ENCODE measurements at regions not wholly inside any gene's neighbourhood (a gene's known extent, or its start where the extent isn't known, plus 50 kb on each side); places are given as distances from the start of the nearest gene placed in this dataset.
"Not testable (repeated sequence)": the region's sequence is repeated elsewhere in the genome, so short reads cannot be mapped to it uniquely, and the experiment has no call there.

DNA sequence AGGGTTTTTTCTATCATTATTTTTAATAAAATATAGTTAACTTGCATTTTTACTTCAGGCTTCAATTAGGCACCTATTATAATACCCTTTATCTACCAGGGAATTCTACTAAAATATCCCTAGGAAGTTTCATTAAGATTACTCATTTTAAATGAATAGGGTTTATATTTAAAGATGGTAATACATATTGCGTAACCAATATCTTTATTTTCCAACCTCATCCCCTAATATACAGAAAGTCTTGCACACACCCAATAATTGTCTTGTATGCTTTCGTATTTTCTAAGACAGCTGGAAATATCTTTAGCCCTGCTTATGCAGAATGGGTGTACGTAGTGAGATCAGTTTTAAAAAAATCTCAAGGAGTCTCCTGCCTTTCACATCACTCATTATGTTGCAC is 1186.8 kb downstream of the TECRL start:
- no peak for FAIRE-seq

DNA sequence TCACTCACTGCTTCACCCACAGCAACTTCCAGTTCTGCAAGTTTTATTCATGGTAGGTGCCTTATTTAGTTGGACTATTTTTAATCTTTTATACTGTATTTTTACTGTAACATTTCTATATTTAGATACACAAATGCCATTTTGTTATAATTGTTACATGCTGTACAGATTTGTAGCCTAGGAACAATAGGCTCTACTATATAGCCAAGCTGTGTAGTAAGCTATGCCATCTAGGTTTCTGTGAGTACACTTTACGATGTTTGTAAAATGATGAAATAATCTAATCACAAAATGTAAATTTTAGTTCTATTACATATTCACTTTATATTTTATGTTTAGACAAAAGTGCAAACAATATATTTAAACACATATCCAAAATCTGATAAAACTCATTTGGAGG is 1187.8 kb downstream of the TECRL start:
- no peak for FAIRE-seq

DNA sequence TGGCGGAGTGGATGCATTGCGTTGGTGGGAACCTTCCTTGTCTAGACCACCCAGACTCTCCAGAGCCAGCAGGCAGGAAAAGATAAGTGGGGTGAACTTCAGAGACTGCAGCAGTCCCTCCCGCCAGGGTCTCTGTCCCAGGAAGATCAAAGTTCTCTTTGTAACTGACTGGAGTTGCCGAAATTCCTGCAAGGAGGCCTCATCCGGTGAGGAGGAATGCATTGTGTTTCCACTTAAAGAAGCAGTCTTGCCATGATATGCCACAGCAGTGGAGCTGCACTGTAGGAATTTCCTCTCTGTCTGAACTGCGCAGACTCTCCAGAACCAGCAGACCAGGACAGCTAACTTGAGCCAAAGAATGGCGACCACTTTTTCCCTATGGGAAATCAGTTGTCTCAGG is 1190.4 kb downstream of the TECRL start:
- no peak for FAIRE-seq

DNA sequence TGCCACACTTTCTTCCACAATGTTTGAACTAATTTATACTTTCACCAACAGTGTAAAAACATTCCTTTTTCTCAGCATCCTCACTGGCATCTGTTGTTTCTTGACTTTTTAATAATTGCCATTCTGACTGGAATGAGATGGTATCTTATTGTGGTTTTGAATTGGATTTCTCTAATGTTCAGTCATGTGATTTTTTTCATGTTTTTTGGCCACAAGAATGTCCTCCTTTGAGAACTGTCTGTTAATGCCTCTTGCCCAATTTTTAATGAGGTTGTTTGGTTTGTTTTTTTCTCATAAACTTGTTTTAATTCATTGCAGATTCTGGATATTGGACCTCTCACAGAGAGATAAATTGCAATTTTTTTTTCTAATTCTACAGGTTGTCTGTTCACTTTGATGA is 1195.2 kb downstream of the TECRL start:
- FAIRE-seq = no peak

DNA sequence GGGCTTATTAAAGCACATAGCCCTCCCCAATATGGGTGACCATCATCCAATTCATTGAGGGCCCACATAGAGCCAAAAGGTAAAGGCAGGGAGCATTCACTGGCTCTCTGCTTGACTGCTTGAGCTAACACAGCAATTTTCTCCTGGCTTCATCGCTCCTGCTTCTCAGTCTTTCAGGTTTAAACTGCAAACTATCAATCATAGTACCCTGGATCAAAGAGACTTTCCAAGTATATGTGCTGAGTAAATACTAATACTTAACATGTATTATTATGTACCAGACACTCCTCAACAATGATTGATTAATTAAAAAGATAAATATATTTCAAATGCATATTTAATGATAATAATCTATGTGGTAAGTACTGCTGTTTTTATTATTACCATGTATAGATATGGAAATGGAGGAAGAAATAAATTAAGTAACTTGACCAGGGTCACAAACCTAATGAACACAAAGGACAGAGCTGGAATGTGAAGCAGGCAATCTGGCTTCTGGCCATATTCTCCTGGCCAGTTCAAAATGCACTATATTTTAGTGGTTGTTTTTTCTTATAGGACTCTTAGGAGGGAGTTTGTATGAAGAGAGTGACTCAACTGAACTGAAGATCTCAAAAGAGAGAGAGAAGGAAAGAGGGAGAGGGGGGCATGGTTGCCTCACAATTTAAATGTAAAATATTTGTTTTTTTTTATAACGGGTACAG is 1197.3 kb downstream of the TECRL start:
- FAIRE-seq = no peak

DNA sequence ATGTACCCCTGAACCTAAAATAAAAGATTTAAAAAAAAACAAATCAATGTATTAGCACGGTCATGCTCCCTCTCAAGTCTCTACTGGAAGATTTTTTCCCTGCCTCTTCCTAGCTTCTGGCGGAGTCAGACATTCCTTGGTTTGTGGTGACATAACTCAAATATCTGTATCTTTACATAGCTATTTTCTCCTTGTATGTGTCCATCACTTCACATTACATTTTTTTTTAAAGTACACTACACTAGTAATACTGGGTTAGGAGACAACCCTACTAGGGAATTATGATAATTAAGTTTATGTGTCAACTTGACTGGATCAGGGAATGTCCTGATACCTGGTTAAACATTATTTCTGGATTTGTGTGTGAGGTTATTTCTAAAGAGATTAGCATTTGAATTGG is 1197.9 kb downstream of the TECRL start:
- no peak for FAIRE-seq

DNA sequence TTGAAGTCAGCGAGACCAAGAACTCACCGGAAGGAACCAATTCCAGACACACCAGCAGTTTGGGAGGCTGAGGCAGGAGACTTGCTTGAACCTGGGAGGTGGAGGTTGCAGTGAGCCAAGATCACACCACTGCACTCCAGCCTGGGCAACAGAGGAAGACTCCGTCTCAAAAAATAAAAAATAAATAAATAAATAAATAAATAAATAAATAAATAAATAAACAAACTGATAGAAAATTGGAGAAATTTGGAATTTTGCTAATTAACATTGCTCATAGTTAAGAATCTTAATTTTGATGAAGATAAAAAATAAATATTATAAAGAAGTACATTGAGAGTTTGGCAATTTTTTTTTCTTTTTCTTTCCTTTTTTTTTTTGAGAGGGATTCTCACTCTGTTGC is 1216.2 kb downstream of the TECRL start:
- not testable (repeated sequence) for FAIRE-seq

DNA sequence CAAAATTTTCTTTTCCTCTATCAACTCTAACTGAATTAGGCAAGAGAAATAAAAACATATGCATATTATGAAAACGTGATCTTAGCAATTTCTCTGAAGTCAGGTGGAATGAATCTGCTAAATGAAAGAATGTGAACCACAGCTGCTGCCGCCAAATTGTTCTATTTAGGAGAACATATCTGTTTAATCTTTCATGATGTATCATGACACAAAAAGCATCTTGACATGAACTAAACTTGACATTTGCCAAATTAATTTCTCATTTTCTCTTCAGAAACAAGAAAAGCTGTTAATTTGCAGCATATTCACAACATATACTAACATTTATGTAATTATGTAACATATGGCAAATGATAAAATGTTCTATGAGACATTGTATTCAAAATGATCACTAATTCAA is 1237.9 kb downstream of the TECRL start:
- no peak for FAIRE-seq

DNA sequence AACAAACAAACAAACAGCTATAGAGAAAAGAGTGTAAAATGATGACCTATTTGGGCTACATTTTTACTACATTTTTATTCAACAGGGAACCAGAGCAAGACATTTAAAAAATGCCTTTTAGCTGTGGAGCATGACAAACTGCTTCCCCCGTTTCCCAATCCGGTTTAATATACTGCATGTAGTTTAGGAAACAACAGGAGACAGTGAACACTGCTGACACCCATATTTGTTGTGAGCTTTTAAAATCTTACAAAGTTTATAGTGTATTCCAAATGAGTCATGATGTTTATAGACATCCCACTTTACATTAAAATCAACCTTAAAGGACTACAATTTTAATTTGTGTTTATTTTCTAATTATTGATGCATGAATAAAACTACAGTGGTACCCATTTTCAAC is 1238.3 kb downstream of the TECRL start:
- no peak for FAIRE-seq

DNA sequence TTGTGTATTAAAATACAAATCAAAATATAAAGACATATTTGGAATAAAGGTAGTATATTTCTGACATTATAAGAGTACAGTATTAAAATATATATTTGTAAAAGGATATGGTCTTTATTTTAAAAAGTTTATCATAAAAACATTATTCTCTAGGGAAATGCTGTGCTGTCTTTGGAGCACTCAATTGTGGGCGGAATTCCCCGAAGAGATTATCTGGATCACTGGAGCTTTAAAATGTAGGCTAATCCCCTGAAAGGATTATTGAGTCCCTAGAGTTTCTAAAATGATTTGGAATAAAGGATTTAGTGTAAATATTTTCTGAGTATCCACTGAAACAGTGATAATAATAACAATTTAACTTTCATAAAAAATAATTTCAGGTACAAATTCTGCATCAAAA is 1239.4 kb downstream of the TECRL start:
- no peak for FAIRE-seq

DNA sequence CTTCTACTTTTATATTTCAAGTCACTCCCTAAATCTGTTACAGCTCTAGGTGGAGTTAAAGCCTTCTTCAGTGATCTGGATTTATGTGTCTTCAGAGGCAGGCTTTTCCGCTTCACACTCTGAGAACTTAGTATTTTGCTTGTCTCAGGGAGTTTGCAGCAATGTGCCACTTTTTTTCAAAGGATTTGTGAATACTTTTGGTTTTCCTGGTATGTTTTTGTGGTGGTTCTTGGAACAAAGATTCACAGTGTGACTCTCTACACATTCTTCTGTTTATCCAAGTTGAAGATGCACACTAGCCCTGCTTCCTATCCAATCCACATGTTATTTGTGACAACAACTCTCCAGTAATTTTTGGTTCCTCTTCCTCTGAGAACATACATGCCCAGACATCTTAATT is 1253.7 kb downstream of the TECRL start:
- FAIRE-seq = no peak

DNA sequence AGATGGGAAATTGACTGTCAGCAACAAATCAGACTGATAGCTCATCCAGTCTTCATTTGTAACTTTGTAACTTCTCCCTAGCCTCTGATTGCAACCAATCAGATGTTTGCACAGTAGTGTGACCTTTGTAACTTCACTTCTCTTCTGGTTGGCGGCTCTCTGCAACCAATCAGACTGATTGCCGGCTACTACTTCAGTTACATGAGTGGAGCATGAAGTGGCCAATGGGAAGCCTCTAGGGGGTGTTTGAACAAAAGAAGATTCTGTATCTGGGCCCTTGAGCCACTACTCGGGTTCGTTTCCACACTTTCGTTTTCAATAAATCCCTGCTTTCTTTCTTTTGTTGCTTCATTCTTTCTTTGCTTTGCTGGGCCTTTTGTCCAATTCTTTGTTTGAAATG is 1285.8 kb downstream of the TECRL start:
- no peak for FAIRE-seq

DNA sequence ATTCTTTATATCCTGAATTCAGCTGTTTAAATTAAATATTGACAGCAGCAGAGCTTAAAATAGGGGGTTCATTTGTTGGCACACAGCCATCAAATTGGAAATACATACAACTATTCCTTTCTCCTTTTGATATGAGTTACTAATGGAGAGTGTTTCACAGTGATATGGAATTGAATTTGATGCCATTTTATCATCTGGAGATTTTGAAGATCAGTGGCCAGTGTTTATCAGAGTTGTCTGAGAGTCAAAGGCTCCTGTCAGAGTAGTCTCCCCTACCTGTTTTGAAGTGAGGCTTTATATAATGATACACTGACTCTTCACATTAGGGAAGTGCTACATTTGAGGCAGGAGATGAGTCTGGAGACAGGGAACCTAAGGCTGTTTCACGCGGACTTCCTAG is 1286.3 kb downstream of the TECRL start:
- FAIRE-seq = no peak

DNA sequence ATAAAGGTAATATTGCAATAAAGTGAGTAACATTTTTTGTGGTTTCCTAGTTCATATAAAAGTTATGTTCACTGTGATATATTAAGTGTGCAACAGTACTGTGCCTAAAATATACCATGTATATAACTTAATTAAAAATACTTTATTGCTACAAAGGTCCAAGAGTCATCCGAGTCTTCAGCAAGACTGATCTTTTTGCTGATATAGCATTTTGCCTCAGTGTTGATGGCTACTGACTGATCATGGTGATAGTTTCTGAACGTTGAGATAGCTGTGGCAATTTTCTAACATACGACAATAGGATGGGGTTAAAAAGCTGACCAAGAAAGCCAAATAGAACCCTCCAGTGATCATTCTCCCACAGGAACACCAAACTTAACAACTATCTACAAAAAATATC is 1302.7 kb downstream of the TECRL start:
- FAIRE-seq = no peak

DNA sequence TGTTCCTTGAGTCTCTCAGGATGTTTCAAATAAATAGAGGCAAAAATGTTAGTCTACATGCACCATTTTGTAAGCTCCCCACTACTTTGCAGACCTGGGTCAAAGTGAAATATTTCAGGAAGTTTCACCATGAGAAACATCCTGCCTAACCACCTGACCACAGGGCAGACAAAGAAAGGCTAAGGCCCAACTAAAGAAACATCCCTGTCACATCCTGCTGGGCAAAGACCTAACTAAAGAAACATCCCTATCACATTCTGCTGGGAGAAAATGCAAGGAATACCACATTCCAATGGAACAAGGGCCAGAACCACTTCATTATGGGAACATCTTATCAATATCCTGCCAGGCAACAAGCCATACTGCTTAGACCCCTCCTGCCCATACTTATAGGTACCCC is 1303.4 kb downstream of the TECRL start:
- no peak for FAIRE-seq

DNA sequence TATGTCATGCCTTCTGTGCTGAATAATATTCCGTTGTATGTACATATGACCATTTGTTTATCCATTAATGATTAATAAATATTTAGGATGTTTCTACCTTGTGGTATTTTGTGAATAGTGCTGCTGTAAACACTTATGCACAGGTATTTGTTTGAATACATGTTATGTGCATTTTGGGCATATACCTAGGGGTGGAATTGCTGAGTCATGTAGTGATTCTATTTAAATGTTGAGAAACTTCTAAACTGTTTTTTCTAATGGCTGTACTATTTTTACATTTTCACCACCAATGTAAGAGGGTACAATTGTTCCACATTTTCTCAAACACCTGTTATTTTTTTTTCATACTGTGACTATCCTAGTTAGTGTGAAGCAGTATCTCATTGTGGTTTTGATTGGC is 1318.6 kb downstream of the TECRL start:
- FAIRE-seq = no peak

DNA sequence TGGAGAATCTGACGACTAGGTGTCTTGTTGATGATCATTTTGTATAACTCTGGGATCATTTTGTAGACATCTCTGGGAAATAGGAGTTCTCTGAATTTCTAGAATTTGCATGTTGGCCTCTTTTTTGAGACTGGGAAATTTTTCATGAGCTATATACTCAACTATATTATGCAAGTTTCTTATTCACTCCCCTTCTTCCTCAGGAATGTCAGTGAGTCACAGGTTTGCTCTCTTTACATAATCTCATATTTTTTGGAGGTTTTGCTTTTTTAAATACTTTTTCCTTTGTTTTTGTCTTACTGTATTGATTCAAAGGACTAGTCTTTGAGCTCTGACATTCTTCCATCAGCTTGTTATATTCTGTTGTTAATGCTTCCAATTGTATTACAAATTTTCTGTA is 1324.2 kb downstream of the TECRL start:
- FAIRE-seq = no peak

DNA sequence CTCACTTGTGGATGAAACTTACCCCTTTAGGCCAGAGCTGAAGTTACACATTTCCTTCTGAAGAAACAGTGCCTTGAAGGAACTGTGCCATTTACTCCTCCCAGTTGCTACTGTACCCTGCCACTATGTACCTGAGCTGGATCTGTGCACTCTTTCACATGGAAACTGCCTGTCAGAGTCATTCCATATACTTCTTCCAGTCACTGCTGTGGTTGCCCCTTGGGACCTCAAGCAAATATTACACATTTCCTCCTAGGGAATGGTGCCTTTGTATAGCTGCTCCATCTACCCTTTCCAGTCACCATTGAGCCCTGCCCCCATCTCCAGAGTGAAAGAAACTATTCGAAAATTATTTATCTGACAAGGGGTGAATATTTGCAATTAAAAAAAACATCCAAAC is 1328.3 kb downstream of the TECRL start:
- FAIRE-seq = no peak

DNA sequence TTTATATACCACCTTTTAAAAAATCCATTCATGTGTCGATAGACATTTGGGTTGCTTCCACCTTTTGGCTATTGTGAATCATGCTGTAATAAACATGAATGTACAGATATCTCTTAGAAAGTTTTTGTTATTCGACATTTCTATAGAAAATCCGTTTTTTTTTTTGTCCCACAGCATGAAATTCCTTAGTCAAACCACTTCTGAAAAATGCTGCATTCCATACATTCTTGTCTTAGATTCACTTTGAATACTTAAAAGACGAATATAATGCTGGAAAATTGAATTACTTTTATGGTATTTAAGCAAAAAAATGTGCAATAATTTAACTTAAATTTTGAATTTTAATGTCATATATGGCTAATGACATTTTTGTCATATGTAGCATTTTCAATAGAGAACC is 1345.5 kb downstream of the TECRL start:
- FAIRE-seq = no peak

DNA sequence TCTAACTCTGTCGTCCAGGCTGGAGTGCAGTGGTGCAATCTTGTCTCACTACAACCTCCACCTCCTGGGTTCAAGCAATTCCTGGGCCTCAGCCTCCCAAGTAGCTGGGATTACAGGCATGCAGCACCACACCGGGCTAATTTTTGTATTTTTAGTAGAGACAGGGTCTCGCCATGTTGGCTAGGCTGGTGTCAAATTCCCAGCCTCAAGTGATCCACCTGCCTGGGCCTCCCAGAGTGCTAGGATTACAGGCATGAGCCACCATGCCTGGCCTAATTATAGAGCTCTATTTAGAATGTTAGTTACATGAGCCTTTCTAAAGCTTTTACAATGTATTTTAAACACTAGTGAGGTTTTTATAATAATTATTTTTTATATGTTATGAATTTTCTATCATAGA is 1346.4 kb downstream of the TECRL start:
- FAIRE-seq = not testable (repeated sequence)

DNA sequence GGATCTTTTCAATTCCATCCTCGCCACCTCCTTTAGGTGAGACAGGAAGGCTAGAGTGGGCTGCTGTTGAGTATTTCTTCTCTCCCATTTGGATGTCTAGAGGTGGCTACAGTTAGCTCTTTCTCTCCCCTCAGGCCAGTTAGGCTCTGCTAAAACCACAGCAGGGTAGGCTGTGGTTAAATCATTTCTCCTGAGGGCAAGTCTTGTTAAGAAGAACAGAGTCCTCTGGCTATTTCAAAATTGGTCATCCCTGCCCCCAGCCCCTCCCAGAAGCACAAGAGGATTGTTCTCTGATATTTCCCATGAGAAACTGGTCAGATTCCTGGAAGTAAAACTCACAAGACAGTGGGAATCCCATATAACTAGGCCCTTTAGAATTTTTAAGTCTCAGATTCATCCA is 1359.5 kb downstream of the TECRL start:
- no peak for FAIRE-seq

DNA sequence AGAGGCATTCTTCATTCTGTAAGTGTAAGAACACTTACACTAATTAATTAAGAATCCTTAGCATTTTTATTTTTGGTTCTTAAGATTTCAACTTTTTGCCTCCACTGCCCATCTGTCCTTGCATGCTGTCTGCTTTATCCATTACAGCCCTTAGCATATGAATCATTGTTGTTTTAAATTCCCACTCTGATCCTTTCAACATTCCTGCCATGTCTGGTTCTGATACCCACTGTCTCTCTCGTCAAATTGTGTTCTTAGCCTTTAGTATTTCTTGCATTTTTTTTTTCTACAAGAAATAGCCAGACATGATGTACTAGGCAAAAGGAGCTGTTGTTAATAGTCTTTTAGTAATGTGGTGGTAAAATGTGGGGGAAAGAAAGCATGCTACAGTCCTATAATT is 1360.0 kb downstream of the TECRL start:
- FAIRE-seq = no peak

DNA sequence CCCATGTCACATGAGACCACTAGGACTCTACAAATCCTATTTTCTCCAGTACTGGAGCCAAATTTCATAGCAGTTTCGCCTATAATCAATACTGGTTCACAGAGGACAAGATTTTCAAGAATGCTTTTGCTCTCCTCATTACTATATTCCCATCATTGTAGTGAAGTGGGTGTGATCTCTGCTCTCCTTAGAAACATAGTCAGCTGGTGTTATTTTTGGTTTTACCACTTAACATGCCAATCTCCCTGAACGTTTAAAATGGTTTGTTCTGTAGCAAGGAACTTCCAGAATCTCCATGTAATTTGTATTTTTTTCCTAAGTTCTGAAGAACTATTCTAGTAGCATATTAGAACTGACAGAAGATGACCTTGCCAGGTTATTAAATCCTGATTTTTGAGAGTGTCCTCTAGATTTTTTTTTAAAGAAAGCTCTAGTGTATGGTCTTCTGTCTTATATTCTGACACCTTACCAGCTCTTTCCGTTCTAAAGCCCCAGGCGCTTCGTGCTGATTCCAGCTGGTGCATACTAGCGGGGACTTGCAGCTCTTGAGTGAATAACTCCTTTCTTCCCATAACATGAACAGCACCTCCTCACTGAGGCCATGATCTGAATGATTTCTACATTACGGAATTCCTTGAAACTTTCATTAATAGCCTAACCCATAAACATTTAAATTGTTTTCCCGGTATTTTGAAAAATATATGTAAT is 1372.9 kb downstream of the TECRL start:
- FAIRE-seq = no peak

DNA sequence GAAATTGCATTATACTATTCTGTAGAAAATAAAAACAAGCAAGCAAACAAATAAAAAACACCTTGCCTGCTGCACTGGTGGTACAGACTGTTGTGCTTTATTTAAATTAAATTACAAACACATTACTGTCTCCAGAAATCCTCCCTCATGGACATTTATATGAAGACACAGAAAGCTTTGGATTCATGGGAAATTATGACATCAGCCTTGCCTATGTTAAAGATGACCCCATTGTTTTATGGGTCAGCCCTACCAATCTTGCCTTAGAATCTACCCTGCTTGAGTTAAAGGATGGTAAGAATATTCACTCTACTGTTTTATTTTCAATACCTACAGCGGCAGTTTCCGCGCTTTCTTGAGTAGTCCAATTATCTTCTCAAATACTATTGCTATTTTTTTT is 1379.9 kb downstream of the TECRL start:
- no peak for FAIRE-seq

DNA sequence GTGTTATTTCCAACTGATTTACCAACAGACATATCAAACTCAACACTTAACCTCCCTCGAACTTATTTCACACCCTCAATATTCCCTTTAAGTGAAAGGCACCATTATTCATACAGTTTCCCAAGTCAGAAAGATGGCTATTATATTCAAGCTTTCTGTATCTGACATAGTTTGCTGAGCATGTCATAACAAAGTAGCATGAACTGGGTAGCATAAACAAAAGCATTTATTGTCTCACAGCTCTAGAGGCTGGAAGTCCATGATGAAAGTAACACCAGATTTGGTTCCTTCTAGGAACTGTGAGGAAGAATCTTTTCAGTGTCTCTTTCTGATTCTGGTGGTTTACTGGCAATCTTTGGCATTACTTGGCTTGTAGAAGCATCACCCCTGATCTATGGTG is 1388.6 kb downstream of the TECRL start:
- no peak for FAIRE-seq
